Endothelial cell of umbilical vein (primary cell): ENCODE measurements at regions not wholly inside any gene's neighbourhood (a gene's known extent, or its start where the extent isn't known, plus 50 kb on each side); places are given as distances from the start of the nearest gene placed in this dataset.

Experiments
- BruUV-seq: library from RNA; stranded (reverse); fragments of 400-500 nt; replicated peaks from 2 replicates; lab custom pipeline; 2021; lab: Mats Ljungman, UMichigan
- CTCF ChIA-PET: fragments of 300-600, 350-600 bp; sonication (Branson Sonifier 250); formaldehyde crosslinking; loops from one replicate; lab custom pipeline; 2021; ENCODE audit warnings: antibody characterized with exemption, inconsistent platforms; lab: Charles Lee
- POLR2A ChIA-PET: fragments of 300-600, 350-600 bp; sonication (Branson Sonifier 250); formaldehyde crosslinking; loops from one replicate; lab custom pipeline; 2021; ENCODE audit warnings: antibody characterized with exemption, inconsistent platforms; lab: Charles Lee
- DNase-seq: peaks from one replicate; pipeline ENCODE4 v3.0.0-alpha.2; 2011; ENCODE audit warnings: low read depth, low spot score
- FAIRE-seq: peaks from 2 replicates; lab custom pipeline; 2011; peaks lifted over from hg19 to GRCh38; lab: Jason Lieb, UNC
- H2AFZ ChIP-seq: 2 replicates; pipeline ENCODE4 v1.6.0; 2012; ENCODE audit warnings: low read depth, low read length, control low read depth, inconsistent platforms
- H3K27ac ChIP-seq: 2 replicates; pipeline ENCODE4 v1.5.1; 2011; ENCODE audit warnings: low read depth, mild to moderate bottlenecking, control low read depth, low read length, moderate library complexity; ENCODE audit not compliant: insufficient read depth
- H3K27me3 ChIP-seq, 2 experiments: 2 replicates each; pipeline versions ENCODE4 v1.6.0 to v1.6.1; 2011; ENCODE audit warnings: low read length in 2 of 2, mixed read lengths in 1 of 2; ENCODE audit not compliant: control insufficient read depth in 2 of 2, insufficient read depth in 2 of 2
- H3K36me3 ChIP-seq, 2 experiments: 2 replicates in 1 of 2; 3 replicates in 1 of 2; pipeline ENCODE4 v1.5.1; 2011; ENCODE audit warnings: low read length in 2 of 2, mild to moderate bottlenecking in 1 of 2, moderate library complexity in 1 of 2; ENCODE audit not compliant: control insufficient read depth in 2 of 2, insufficient read depth in 2 of 2; ENCODE audit errors: extremely low read depth in 1 of 2
- H3K4me1 ChIP-seq: 3 replicates; pipeline ENCODE4 v1.5.1; 2011; ENCODE audit warnings: mild to moderate bottlenecking, low read length; ENCODE audit not compliant: control insufficient read depth, insufficient read depth; ENCODE audit errors: extremely low read depth
- H3K4me2 ChIP-seq: 2 replicates; pipeline ENCODE4 v1.6.1; 2011; ENCODE audit warnings: low read length, control low read depth, mixed read lengths; ENCODE audit not compliant: insufficient read depth
- H3K4me3 ChIP-seq, 3 experiments: fragments of 200-600 bp in 1 of 3; sonication (generic), shearing (Covaris generic) in 1 of 3; replicated peaks in 1 of 3; 2 replicates each; pipeline ENCODE4 v1.5.1; 2011 to 2016; ENCODE audit warnings: control low read depth in 3 of 3, low read length in 3 of 3, mild to moderate bottlenecking in 2 of 3, inconsistent platforms in 1 of 3, low read depth in 1 of 3, moderate library complexity in 1 of 3; ENCODE audit not compliant: insufficient read depth in 1 of 3
- H3K79me2 ChIP-seq: 2 replicates; pipeline ENCODE4 v1.6.0; 2012; ENCODE audit warnings: low read length, inconsistent platforms; ENCODE audit not compliant: control insufficient read depth, insufficient read depth
- H3K9ac ChIP-seq: replicated peaks from 2 replicates; pipeline ENCODE3; 2011; ENCODE audit warnings: low read length, control low read depth; ENCODE audit not compliant: insufficient read depth; ENCODE audit errors: extremely low read depth
- H3K9me1 ChIP-seq: replicated peaks from 3 replicates; pipeline ENCODE4 v1.6.0; 2011; ENCODE audit warnings: mild to moderate bottlenecking, low read length; ENCODE audit not compliant: control insufficient read depth, insufficient read depth; ENCODE audit errors: extremely low read depth
- H3K9me3 ChIP-seq: replicated peaks from 2 replicates; pipeline ENCODE4 v1.5.1; 2012; ENCODE audit warnings: low read length, inconsistent platforms; ENCODE audit not compliant: control insufficient read depth, insufficient read depth
- H4K20me1 ChIP-seq: replicated peaks from 2 replicates; pipeline ENCODE3; 2011; ENCODE audit warnings: mild to moderate bottlenecking, low read length; ENCODE audit not compliant: control insufficient read depth, insufficient read depth; ENCODE audit errors: extremely low read depth
- CTCF ChIP-seq, 2 donors: IDR thresholded peaks; 1 replicate in 1 of 2; 2 replicates in 1 of 2; pipeline ENCODE4 v1.5.1; 2011; ENCODE audit warnings: low read length in 2 of 2, mild to moderate bottlenecking in 2 of 2, moderate library complexity in 2 of 2, control low read depth in 1 of 2, inconsistent platforms in 1 of 2, low read depth in 1 of 2; ENCODE audit not compliant: insufficient read depth in 1 of 2; ENCODE audit errors: extremely low read depth in 1 of 2
- JUN ChIP-seq: IDR thresholded peaks from 2 replicates; pipeline ENCODE4 v1.6.1; 2011; ENCODE audit warnings: borderline replicate concordance, low read depth; ENCODE audit not compliant: insufficient read length, insufficient read depth
- dilution Hi-C: fragments of 300-500 bp; cut with MboI; formaldehyde crosslinking; loops from one replicate; pipeline ENCODE4 v1.15.0; 2019; ENCODE audit warnings: low sequenced_read_pairs; ENCODE audit not compliant: extremely low pct_ligation_motif_present
- intact Hi-C: fragments of 100-400 bp; cut with micrococcal nuclease; formaldehyde crosslinking; loops from one replicate; pipeline ENCODE4 v1.10.0; 2022

DNA sequence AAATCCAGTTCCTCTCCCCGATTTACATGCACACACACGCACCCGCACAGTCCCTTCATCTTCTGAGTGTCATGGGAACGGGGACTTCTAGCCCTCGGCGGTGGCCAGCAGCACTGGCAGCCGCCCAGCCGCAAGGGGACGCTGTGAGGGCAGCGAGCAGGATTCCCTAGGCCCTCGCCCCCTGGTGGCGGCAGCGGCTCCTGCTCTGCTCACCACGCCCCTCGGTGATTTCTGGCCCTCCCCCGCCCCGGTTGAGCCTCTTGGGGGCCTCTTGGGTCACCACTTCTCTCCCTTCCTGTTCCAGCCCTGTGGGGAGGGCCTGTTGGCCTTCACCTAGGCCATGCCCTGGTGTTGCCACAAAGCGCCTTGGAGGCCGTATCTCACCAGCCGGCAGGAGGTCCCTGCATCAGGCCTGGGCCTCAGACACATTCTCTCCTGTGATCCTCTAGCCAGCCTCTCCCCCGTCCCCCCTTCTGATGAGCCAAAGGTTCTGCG, 75.2 kb upstream of the KSR1 start:
- no peak for FAIRE-seq
- H2AFZ ChIP-seq, result no peak overlapping the region
- no peaks in the 10 kb centered on the region for H3K9me1 ChIP-seq

More for the DNA sequence above, 75.2 kb upstream of the KSR1 start:
- ChIA-PET CTCF (interaction anchor here (1.0 to 5.8 kb wide), 10 partner anchors 26 to 220 kb away, joined by 3 to 43 read pairs (median 4); no protein-coding TSS in a partner anchor), POLR2A (no interaction called here)
- no TSS peak for BruUV-seq
- dilution Hi-C loops (no loop called here), intact Hi-C loops (loop anchor here (1.0 to 2.0 kb wide), 3 partner anchors 136 to 220 kb away; no protein-coding TSS in a partner anchor)
- Histone ChIP-seq H3K4me2 (no peak overlapping the region), H4K20me1 (no peaks in the 10 kb centered on the region), H3K4me1 (peaks cover 45% of the 10 kb centered on the region), H3K4me3 (no peak overlapping the region), H3K9ac (no peak overlapping the region), H3K36me3 (no peaks in the 10 kb centered on the region), H3K79me2 (no peaks in the 10 kb centered on the region), H3K27ac (peak overlapping the region; percentile 77), H3K9me3 (no peaks in the 10 kb centered on the region), H3K27me3 (no peaks in the 10 kb centered on the region)
- DNase-seq, result peak; percentile 51
- TF ChIP-seq JUN (no peak), CTCF (IDR thresholded peaks at IDR 0.05; ENCODE audit: extremely low read depth in 1 of 2, insufficient read depth in 1 of 2, low read depth in 1 of 2, low read length in 2 of 2) (peak; percentile 94 to 95)
